ENCODE measurements at regions not wholly inside any gene's neighbourhood (a gene's known extent, or its start where the extent isn't known, plus 50 kb on each side); places are given as distances from the start of the nearest gene placed in this dataset.
"Not testable (repeated sequence)": the region's sequence is repeated elsewhere in the genome, so short reads cannot be mapped to it uniquely, and the experiment has no call there.

DNA sequence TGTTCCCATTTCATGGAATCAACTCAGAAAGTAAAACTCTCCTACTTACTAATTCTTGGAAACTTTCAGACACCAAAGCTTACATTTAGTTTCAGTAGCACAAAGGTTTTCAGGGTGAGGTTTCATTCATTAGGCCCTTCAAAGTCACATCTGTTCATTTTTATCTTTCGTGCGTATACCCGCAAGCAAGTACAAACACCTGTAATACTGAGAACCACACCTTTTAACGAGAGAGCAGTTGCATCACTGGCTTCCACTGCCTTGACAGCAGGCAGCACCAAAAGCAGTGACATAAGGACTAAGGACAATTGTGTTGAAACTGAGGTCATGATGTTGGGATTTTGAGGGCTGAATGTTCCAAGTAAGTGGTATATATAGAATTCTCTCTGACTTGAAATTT is 60.5 kb downstream of the GOLGA6L22 start:
- not testable (repeated sequence) for H3K4me1 Mint-ChIP-seq, H3K9me3 Mint-ChIP-seq, H3K27me3 Mint-ChIP-seq, H3K4me3 Mint-ChIP-seq, H3K36me3 Mint-ChIP-seq, H3K27ac Mint-ChIP-seq

DNA sequence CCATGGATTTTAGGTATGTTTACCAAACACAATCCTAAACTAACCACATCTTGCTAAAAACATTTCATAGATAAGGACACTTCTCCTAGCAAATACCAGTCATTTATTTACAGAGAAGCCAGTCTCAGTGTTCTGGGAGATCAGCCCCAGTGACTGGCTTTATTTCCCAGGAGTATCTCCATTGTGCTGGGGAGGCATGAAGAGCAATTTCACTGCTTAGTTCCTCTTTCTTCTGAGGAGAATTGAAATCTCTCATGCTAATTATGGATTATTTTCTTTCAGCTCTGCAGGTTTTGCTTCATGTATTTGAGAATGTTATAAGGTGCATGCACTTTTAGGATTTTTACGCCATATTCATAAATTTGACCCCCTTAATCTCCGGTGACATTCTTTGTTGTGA is 67.8 kb downstream of the GOLGA6L22 start:
- H3K9me3 Mint-ChIP-seq, H3K27ac Mint-ChIP-seq, H3K36me3 Mint-ChIP-seq, H3K27me3 Mint-ChIP-seq, H3K4me3 Mint-ChIP-seq, H3K4me1 Mint-ChIP-seq: not testable (repeated sequence)

DNA sequence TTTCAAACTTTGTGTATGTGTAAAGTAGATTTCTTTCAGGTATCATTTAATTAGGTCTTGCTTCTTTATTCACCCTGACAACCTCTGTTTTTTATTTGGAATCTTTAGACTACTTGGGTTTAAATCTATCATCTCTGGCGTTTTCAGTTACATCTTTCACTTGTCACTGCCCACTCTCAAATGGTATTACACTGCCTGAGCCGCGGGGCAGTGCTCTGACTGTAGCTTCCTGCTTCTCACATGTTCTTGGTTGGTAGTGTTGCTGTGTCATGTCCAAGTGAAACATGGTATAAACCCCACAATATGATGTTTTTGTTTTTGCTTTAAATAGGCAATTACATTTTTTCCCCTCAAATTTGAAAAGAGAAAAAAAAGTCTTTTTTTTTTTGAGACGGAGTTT is 68.3 kb downstream of the GOLGA6L22 start:
- H3K36me3 Mint-ChIP-seq, H3K27ac Mint-ChIP-seq, H3K9me3 Mint-ChIP-seq, H3K4me1 Mint-ChIP-seq, H3K27me3 Mint-ChIP-seq, H3K4me3 Mint-ChIP-seq: not testable (repeated sequence)

DNA sequence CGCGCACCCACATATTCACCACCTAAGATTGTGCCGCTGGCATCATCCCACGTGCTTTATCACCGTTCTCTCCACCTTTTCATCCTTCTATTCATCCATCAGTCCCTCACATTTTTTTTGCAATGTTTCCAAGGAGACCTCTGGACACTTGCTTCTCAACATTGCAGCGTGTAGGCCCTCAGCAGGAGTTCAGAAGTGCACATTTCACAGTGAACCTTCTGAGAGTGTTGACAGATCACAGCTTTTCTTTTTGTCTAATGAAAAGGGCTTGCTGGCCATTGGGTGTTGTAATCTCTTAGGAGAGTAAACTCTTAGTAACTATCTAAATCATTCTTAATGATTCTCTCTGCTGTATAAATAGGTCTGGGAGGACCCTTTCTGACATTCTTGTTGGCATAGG is 70.5 kb downstream of the GOLGA6L22 start:
- not testable (repeated sequence) for H3K4me1 Mint-ChIP-seq, H3K36me3 Mint-ChIP-seq, H3K27ac Mint-ChIP-seq, H3K4me3 Mint-ChIP-seq, H3K9me3 Mint-ChIP-seq, H3K27me3 Mint-ChIP-seq

DNA sequence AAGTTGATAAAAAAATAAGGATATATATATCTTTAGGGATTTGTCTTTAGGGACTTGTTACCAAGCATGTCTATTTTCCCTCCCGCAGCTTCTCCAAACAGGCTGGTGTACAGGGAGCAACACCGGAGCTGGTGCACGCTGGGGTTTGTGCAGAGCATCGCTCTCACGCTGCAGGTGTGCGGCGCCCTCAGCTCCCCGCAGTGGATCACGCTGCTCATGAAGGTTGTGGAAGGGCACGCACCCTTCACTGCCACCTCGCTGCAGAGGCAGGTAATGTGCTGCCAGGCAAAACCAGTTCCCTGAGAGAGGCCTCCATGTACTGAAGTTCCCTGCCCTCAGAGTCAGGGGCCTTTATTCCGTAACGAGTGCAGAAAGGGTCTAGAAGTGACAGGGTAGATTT is 101.0 kb downstream of the GOLGA6L22 start:
- not testable (repeated sequence) for H3K4me1 Mint-ChIP-seq, H3K27me3 Mint-ChIP-seq, H3K9me3 Mint-ChIP-seq, H3K4me3 Mint-ChIP-seq, H3K27ac Mint-ChIP-seq, H3K36me3 Mint-ChIP-seq

DNA sequence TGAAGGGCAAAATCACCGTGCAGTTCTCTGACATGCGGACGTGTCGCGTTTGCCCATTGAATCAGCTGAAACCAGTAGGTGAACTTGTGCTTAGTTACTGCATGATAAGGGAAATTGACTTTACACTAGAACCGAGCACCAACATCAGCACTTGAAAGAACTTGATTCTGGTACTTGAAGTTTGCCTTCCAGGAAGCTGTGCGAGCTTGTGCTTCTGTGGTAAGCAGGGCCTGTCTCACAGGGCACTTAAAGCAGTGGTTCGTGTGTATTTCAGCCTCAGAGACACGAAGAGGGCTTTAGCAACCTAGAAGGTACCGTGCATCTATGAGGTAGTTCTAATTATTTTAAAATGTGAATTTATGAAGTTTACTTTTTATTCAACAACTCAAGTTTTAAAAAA is 103.0 kb downstream of the GOLGA6L22 start:
- H3K4me1 Mint-ChIP-seq, H3K27ac Mint-ChIP-seq, H3K27me3 Mint-ChIP-seq, H3K4me3 Mint-ChIP-seq, H3K9me3 Mint-ChIP-seq, H3K36me3 Mint-ChIP-seq: not testable (repeated sequence)

DNA sequence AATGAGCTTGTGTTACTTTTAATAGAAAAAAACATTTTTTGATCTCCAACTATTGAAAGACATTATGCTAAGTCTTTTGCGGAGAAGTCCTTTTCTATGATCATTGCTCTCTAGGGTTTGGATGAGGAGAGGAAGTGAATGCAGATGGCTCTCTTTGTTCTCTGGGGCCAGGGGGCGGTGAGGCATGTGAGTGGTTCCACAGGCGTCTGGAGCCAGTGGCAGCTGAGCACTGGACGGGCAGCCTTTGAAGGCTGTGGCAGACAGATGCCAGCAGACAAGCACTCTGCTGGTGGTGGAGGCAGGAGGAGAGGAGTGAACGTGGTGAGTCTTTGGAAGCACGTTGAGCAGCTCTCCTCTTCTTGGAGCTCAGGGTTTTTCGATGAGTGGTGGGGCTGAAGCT is 107.8 kb downstream of the GOLGA6L22 start:
- H3K36me3 Mint-ChIP-seq, H3K27me3 Mint-ChIP-seq, H3K4me3 Mint-ChIP-seq, H3K27ac Mint-ChIP-seq, H3K9me3 Mint-ChIP-seq, H3K4me1 Mint-ChIP-seq: not testable (repeated sequence)

DNA sequence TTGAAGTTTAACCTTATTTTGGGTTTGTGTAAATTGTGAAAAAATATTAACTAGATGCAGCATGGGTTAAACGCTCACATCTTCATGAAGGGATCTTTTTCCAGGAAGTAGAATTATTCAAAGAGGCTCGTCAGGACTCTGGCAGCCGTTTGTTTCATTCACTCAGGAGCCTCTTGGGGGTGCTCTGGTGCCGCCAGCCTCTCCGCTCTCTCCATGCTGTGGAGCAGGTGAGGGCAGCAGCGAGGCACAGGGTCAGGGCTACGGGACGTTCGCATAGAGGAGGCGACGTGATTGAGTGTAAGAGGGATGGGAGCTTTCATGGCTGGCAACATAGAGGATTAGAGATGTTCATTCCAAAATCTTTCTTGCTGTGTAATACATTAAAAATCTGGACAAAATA is 110.8 kb downstream of the GOLGA6L22 start:
- H3K27ac Mint-ChIP-seq, H3K4me3 Mint-ChIP-seq, H3K27me3 Mint-ChIP-seq, H3K36me3 Mint-ChIP-seq, H3K9me3 Mint-ChIP-seq, H3K4me1 Mint-ChIP-seq: not testable (repeated sequence)

DNA sequence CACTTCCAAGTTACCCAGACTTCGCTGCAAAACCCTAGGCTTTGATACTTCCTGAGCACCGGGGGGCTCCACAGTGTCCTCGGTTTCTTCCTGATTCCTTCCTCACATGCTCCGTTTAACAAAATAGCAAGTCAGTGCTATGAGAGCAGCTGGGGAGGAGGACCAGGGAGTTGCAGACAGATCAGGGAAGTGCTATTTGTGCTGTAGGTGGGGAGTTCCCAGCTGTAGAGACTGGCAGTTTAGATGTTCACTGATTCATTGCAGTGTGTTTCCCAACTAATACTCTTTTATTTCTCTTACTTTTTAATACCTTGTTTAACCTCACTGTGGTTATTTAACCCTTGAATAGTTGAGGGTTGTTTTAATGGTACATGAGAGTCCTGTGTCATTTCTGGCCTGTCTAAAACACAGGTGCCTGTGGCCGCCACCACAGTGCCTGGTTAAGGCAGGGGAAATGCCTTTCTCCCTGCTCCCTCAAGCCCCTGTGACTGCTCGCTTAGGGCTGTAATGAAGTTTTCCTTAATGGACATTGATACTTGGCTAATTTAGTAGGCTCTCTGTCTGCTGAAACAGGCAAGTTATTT is 113.5 kb downstream of the GOLGA6L22 start:
- H3K27me3 Mint-ChIP-seq, H3K4me3 Mint-ChIP-seq, H3K4me1 Mint-ChIP-seq, H3K9me3 Mint-ChIP-seq, H3K27ac Mint-ChIP-seq, H3K36me3 Mint-ChIP-seq: not testable (repeated sequence)

DNA sequence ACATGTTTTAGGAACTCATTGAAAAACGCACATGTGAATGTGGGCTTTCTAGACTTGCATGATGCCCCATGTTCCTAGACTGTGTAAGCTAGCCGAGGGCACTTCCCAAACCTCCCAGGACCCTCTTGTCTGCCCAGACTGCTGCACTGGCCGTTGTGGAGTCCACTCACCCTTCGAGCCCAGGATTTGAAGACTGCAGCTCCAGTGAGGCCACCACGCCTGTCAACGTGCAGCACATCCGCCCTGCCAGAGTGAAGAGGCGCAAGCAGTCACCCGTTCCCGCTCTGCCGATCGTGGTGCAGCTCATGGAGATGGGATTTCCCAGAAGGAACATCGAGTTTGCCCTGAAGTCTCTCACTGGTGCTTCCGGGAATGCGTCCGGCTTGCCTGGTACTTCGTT is 114.1 kb downstream of the GOLGA6L22 start:
- not testable (repeated sequence) for H3K27me3 Mint-ChIP-seq, H3K9me3 Mint-ChIP-seq, H3K27ac Mint-ChIP-seq, H3K36me3 Mint-ChIP-seq, H3K4me3 Mint-ChIP-seq, H3K4me1 Mint-ChIP-seq

DNA sequence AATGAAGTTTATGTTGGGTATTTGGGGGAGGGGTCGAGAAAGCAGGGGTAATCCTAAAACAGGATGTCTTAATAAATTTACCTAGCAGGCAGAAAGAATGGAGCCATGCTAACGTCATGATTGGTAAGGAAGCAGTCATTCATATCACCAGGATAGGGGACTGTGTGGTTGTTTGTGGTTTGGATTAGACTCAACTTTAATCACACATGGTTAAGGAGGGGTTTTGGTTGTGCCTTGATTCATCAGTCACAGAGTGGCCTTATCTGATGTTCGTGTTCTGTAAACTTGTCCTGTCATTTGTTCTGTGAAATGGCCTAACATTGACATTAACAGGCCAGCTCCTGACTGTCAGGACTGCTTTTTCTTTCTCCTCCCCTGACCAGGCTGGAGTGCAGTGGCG is 119.1 kb downstream of the GOLGA6L22 start:
- not testable (repeated sequence) for H3K36me3 Mint-ChIP-seq, H3K27me3 Mint-ChIP-seq, H3K4me1 Mint-ChIP-seq, H3K9me3 Mint-ChIP-seq, H3K27ac Mint-ChIP-seq, H3K4me3 Mint-ChIP-seq

DNA sequence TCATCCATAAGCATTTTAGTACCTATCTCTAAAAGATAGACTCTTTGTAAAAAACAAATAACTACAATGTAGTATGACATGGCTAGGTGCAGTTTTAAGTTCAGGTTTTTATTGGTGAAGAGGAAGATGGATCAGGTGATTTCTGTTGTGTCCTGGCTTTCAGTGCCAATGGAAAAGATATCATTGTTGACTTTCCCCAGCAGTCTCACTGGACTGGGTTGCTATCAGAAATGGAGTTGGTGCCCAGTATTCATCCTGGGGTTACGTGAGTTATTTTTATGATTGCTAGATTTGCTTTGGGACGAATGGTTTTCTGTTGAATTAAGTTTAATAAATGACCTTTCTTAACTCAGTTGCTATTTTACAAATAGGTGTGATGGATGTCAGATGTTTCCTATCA is 120.5 kb downstream of the GOLGA6L22 start:
- not testable (repeated sequence) for H3K4me1 Mint-ChIP-seq, H3K9me3 Mint-ChIP-seq, H3K27me3 Mint-ChIP-seq, H3K4me3 Mint-ChIP-seq, H3K36me3 Mint-ChIP-seq, H3K27ac Mint-ChIP-seq

DNA sequence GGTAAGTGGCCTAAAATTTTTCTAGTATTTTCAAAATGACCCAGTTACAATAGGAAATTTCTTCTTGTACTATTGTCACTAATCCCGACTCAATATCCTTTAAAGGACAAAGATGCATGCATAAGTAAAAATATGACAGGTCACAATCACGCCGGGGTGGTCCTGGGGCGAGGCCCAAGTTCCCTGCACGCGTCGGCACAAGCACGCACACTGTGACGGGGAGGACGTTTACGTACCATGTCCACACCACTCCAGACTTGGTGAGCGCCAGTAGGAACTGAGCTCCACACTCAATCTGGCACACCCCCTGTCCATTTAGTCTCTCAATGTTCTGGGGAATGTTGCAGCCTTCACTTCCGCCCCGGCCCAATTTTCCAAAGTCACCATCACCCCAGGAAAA is 128.7 kb downstream of the GOLGA6L22 start:
- H3K4me3 Mint-ChIP-seq, H3K27ac Mint-ChIP-seq, H3K36me3 Mint-ChIP-seq, H3K27me3 Mint-ChIP-seq, H3K4me1 Mint-ChIP-seq, H3K9me3 Mint-ChIP-seq: not testable (repeated sequence)

DNA sequence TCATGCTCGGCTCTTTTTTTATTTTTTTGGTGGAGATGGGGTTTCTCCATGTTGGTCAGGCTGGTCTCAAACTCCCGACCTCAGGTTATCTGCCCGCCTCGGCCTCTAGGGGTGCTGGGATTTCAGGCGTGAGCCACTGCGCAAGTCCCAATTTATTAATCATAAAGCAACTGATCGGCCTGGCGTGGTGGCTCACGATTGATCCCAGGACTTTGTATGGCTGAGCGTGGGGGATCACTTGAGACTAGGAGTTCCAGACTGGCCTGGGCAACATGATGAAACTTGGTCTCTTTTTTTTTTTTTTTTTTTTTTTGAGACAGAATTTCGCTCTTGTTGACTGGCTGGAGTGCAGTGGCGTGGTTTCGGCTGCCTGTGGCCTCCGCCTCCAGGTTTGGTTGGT is 139.8 kb downstream of the GOLGA6L22 start:
- H3K9me3 Mint-ChIP-seq, H3K4me3 Mint-ChIP-seq, H3K27me3 Mint-ChIP-seq, H3K27ac Mint-ChIP-seq, H3K36me3 Mint-ChIP-seq, H3K4me1 Mint-ChIP-seq: not testable (repeated sequence)

DNA sequence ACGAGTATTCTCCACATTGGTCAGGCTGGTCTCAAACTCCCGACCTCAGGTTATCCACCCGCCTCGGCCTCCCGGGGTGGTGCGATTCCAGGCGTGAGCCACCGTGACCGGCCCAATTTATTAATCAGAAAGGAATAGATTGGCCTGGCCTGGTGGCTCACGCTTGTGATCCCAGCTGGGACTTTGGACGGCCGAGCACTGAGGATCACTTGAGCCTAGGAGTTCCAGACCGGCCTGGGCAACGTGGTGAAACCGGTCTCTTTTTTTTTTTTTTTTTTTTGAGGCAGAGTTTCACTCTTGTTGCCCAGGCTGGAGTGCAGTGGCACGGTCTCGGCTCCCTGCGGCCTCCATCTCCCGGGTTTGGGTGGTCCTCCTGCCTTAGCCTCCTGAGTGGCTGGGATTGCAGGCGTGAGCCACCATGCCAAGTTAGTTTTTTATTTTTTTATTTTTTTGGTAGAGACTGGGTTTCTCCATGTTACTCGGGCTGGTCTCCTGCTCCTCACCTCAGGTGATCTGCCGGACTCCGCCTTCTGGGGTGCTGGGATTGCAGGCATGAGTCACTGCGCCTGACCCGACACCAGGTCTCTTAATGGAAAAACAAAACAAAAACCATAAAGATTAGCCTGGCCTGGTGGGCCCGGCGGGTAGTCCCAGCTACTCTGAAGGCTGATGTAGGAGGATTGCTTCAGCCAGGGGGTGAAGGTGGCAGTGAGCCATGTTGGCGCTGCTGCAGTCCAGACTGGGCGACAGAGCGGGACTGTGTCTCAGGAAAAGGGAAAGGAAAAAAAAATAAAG is 141.0 kb downstream of the GOLGA6L22 start:
- H3K27me3 Mint-ChIP-seq, H3K4me3 Mint-ChIP-seq, H3K4me1 Mint-ChIP-seq, H3K27ac Mint-ChIP-seq, H3K36me3 Mint-ChIP-seq, H3K9me3 Mint-ChIP-seq: not testable (repeated sequence)

DNA sequence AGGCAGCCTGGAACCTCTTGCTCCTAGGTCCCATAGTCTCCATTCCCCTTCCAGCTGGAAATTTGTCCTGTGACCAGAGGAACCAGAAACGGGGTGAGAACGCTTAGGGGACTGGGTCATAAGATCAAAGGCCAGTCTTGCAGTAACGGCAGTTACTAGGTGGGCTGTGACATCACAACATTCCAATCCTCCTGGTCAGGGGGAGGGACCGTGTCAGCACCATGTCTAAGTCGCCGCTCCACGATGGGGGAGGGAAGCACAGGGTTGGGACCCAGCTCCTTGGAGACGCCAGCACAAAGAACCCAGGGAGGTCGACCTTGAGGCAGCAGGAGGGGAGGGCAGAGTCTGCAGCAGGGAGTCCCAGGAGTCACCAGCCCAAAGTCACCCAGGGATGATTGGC is 158.3 kb downstream of the GOLGA6L22 start:
- H3K27me3 Mint-ChIP-seq, H3K9me3 Mint-ChIP-seq, H3K4me3 Mint-ChIP-seq, H3K4me1 Mint-ChIP-seq, H3K36me3 Mint-ChIP-seq, H3K27ac Mint-ChIP-seq: not testable (repeated sequence)

DNA sequence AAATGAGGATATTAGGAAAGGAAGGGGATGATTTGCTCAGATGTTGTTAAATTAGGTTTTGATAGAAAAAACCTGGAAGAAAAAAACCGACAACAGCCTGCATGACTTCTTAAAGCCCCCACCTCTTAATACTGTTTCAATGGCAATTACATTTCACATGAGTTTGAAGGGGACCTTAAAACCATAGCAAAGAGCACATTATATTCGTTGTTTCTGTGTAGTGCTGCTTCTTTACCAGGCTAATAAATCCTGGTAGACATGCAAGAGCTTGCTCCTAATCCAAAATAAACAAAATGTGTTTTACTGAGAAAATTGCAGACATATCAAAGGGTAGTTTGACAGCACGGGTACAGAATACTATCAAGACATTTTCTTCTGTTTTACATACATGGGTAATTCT is 154.7 kb upstream of the NIPA1 start:
- H3K4me1 Mint-ChIP-seq, H3K9me3 Mint-ChIP-seq, H3K36me3 Mint-ChIP-seq, H3K27ac Mint-ChIP-seq, H3K27me3 Mint-ChIP-seq, H3K4me3 Mint-ChIP-seq: not testable (repeated sequence)
